IPS-18c (cell line): ENCODE measurements at regions not wholly inside any gene's neighbourhood (a gene's known extent, or its start where the extent isn't known, plus 50 kb on each side); places are given as distances from the start of the nearest gene placed in this dataset.

Source experiments
- H3K4me3 ChIP-seq: 2 replicates; pipeline ENCODE4 v1.7.0; 2013; ENCODE audit warnings: low read depth, mild to moderate bottlenecking, low read length, moderate library complexity; ENCODE audit not compliant: insufficient read depth
- H3K9me3 ChIP-seq: one replicate; pipeline ENCODE4 v1.6.1; 2013; ENCODE audit warnings: mild to moderate bottlenecking, low read length, moderate library complexity; ENCODE audit not compliant: control insufficient read depth, insufficient read depth

DNA sequence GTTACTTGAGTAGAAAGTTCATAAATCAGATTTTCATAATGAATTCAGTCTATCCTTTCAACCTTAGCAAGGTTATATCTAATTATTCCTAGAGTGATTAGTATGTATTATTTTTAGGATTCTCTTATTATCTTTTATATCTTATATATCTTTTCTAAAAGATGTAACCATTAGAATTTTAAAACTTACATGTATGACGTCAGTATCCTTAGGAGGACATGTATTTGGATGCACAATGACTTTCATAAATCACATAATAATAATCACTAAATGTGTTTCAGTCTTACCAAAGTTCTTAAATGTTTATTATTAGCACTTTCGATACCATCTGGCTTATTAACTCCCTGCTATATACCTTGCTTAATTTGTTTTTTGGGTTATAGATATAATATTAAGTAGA, 1400.5 kb upstream of the IGFBP7 start:
- H3K9me3 ChIP-seq: no peaks in the 10 kb centered on the region
- H3K4me3 ChIP-seq: no peak overlapping the region

DNA sequence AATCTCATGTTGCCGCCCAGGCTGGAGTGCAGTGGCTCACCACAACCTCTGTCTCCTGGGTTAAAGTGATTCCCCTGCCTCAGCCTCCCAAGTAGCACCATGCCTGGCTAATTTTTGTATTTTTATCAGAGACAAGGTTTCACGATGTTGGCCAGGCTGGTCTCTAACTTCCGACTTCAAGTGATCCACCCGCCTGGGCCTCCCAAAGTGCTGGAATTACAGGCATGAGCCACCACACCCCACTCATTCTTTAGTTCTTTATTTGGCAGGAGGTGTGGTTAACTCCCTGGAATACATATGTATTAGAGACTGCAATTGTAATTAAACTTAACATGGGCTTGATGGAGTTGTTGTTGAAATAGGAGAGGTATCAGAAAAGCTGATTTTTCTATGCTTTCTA, 1396.9 kb upstream of the IGFBP7 start:
- no peak overlapping the region for H3K4me3 ChIP-seq
- H3K9me3 ChIP-seq: no peaks in the 10 kb centered on the region

GRCh38 chr4:58502839-58503238, 1392.7 kb upstream of the IGFBP7 start:
- Histone ChIP-seq H3K9me3 (no peaks in the 10 kb centered on the region), H3K4me3 (no peak overlapping the region)

GRCh38 chr4:58499182-58499581, 1389.0 kb upstream of the IGFBP7 start:
- H3K4me3 ChIP-seq: no peak overlapping the region

GRCh38 chr4:58491620-58492019, 1381.4 kb upstream of the IGFBP7 start:
- H3K4me3 ChIP-seq: no peak overlapping the region
- H3K9me3 ChIP-seq: peaks cover 2% of the 10 kb centered on the region

More at GRCh38 chr4:58499182-58499581, 1389.0 kb upstream of the IGFBP7 start:
- H3K9me3 ChIP-seq: peaks cover 2% of the 10 kb centered on the region

GRCh38 chr4:58477950-58478349, 1367.8 kb upstream of the IGFBP7 start:
- Histone ChIP-seq H3K9me3 (no peaks in the 10 kb centered on the region), H3K4me3 (no peak overlapping the region)

DNA sequence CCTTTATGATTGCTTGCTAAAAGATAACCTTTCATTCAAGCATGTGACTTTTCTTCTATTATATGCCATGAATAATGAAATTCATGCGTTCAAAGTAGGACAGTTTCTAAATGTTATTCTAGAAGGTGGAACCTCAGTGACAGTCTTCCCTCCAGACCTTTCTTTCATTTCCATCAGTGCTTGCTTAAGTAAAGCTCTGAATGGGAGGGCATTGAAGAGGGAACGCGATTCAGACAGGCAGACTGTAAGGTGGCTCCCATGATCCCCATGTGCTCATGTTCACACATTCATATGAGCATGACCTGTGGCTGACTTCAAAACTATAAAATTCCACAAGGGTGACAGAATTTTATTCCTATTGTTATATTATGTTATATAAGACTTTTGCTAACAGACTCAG, 1367.3 kb upstream of the IGFBP7 start:
- H3K4me3 ChIP-seq: no peak overlapping the region
- H3K9me3 ChIP-seq: no peaks in the 10 kb centered on the region

DNA sequence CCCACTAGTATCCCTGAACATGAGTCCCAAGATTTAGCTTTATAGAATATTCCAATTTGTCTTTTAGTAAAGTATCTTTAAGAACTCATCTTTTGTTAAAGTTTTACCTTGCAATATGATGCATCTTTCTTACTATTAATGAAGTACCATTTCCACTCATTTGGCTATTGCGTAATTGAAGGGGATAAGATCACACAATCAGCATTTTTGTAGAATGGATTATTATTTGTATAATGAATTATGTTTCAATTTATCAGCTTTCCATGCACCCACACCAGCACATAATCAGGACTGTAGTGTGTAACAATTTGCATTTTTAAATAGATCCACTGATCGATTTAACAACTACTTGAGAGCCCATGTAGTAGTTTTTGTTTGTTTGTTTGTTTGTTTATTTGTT, 1364.9 kb upstream of the IGFBP7 start:
- Histone ChIP-seq H3K4me3 (no peak overlapping the region), H3K9me3 (no peaks in the 10 kb centered on the region)

GRCh38 chr4:58465031-58465430, 1354.8 kb upstream of the IGFBP7 start:
- peaks cover 2% of the 10 kb centered on the region for H3K9me3 ChIP-seq

DNA sequence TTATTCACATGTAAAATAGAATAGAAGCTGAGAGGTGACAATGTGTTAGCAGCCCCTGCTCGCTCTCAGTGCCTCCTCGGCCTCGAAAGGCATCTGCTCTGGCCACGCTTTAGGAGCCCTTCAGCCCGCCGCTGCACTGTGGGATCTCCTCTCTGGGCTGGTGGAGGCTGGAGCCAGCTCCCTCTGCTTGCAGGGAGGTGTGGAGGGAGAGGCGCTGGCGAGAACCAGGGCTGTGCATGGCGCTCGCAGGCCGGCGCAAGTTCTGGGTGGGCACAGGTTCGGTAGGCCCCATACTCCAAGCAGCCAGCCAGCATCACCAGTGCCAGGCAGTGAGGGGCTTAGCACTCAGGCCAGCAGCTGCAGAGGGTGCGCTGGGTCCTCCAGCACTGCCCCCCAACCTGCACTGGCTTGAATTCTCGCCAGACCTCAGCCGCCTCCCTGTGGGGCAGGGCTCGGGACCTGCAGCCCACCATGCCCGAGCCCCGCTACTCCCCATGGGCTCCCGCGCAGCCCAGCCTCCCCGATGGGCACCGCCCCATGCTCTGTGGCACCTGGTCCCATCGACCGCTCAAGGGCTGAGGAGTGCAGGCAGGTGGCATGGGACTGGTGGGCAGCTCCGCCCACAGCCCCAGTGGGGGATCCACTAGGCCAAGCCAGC, 1346.7 kb upstream of the IGFBP7 start:
- Histone ChIP-seq H3K4me3 (no peak overlapping the region), H3K9me3 (peaks cover 2% of the 10 kb centered on the region)

More at GRCh38 chr4:58465031-58465430, 1354.8 kb upstream of the IGFBP7 start:
- H3K4me3 ChIP-seq: no peak overlapping the region

GRCh38 chr4:58453956-58454355, 1343.8 kb upstream of the IGFBP7 start:
- Histone ChIP-seq H3K4me3 (no peak overlapping the region), H3K9me3 (peaks cover 6% of the 10 kb centered on the region)

DNA sequence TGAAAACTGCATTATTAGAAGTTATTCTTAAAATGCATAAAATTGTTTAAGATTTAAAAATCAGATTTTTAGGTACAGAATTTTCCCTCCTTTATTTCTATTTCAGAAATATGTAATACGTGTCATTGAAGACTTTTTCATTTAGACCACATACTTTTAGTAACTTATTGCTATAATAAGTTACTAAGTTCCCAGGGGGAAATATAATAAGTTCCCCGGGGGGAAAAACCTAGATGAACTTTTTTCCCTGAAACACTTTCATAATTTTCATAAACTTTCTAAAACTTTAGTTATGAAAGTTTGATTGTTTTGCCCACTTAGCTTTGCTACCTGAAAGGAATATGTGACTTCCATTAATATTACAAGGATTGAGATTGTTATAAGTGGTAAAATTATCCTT, 1341.5 kb upstream of the IGFBP7 start:
- Histone ChIP-seq H3K4me3 (no peak overlapping the region), H3K9me3 (peaks cover 4% of the 10 kb centered on the region)

GRCh38 chr4:58435871-58436270, 1325.7 kb upstream of the IGFBP7 start:
- Histone ChIP-seq H3K9me3 (no peaks in the 10 kb centered on the region), H3K4me3 (no peak overlapping the region)

DNA sequence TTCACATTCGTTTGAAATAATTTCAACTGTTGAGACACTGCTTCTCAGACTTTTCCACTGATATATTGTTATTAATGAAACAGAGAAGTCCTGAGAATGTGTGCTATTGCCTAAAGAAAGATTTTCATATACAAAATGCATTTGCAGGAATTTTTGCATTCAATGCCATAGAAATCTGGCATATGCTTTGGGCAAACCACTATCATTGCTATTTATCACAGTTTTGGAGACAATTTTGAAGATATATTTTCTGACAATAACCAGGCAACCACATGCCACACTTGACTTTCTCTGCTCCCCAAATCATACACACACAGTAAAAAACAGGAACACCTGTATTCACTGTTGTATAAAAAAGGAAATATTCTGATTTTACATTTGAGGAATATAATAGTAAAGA, 1303.7 kb upstream of the IGFBP7 start:
- no peaks in the 10 kb centered on the region for H3K9me3 ChIP-seq
- no peak overlapping the region for H3K4me3 ChIP-seq

- Histone ChIP-seq H3K4me3 (no peak overlapping the region), H3K9me3 (no peaks in the 10 kb centered on the region)
Observed at GRCh38 chr4:58411904-58412303, 1301.7 kb upstream of the IGFBP7 start.

- Histone ChIP-seq H3K4me3 (no peak overlapping the region), H3K9me3 (no peaks in the 10 kb centered on the region)
Observed at GRCh38 chr4:58406762-58407161, 1296.6 kb upstream of the IGFBP7 start.

DNA sequence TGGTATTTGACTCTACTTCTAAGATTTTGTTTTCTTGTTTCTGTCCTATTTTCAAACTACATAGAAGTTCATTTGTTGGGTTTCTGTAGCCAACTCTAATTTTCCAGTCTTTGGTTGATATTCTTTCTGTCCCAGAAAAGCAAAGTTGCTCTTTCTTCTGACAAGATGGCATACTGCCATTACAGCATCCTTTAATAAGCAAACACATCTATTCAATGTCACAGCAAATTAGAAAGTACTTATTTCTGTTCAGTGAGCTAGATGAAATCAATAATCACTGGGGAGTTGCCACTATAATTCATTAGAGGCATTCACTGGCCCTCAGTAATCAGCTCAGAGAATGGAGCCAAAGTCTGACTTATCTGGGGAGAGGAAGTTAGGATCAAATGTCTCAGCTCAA, 1258.0 kb upstream of the IGFBP7 start:
- Histone ChIP-seq H3K9me3 (no peaks in the 10 kb centered on the region), H3K4me3 (no peak overlapping the region)

GRCh38 chr4:58360354-58361133, 1250.4 kb upstream of the IGFBP7 start:
- Histone ChIP-seq H3K4me3 (no peak overlapping the region), H3K9me3 (no peaks in the 10 kb centered on the region)
